ENCODE measurements at regions not wholly inside any gene's neighbourhood (a gene's known extent, or its start where the extent isn't known, plus 50 kb on each side); places are given as distances from the start of the nearest gene placed in this dataset.
A peak's percentile ranks its signal among the peaks of the same experiment; 100 is the strongest.

DNA sequence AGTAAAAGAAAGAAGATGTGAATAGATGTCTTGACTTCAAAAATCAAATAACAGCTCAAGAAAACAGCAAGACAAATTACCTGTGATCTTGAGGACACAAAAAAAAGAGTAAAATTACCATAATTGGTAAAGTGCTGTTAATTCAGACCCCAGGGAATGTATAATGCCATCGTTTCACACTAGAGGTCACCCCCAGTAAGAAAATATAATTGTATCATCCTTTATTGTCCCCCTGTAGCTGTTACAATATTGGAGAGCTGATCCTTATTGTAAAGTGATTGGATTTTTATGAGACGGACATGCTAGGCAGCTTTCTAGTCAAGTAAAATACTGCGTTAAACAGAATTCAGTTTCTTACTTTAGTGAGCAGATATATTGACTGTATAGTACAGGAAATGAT, 377.0 kb downstream of the TLE1 start:
- TF ChIP-seq, protein P1, sequence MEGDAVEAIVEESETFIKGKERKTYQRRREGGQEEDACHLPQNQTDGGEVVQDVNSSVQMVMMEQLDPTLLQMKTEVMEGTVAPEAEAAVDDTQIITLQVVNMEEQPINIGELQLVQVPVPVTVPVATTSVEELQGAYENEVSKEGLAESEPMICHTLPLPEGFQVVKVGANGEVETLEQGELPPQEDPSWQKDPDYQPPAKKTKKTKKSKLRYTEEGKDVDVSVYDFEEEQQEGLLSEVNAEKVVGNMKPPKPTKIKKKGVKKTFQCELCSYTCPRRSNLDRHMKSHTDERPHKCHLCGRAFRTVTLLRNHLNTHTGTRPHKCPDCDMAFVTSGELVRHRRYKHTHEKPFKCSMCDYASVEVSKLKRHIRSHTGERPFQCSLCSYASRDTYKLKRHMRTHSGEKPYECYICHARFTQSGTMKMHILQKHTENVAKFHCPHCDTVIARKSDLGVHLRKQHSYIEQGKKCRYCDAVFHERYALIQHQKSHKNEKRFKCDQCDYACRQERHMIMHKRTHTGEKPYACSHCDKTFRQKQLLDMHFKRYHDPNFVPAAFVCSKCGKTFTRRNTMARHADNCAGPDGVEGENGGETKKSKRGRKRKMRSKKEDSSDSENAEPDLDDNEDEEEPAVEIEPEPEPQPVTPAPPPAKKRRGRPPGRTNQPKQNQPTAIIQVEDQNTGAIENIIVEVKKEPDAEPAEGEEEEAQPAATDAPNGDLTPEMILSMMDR (conservative IDR thresholded peaks at IDR 0.05; ENCODE audit: low read length), result peak; percentile 46
- no peak for TF ChIP-seq EZH2phosphoT487 (IDR thresholded peaks at IDR 0.05; ENCODE audit: borderline replicate concordance)

Data from Loucy (cell line).